CD14-positive monocyte (primary cell): ENCODE measurements at regions not wholly inside any gene's neighbourhood (a gene's known extent, or its start where the extent isn't known, plus 50 kb on each side); places are given as distances from the start of the nearest gene placed in this dataset.

Experiments used
- DNase-seq, 3 donors: peaks; one replicate each; pipeline ENCODE4 v3.0.0-alpha.2; 2011 to 2022
- H2AFZ ChIP-seq: 2 replicates; pipeline ENCODE4 v1.6.0; 2012; ENCODE audit warnings: mild to moderate bottlenecking, low read depth, low read length, inconsistent platforms; ENCODE audit not compliant: insufficient read depth, poor library complexity, severe bottlenecking
- H3K27ac ChIP-seq, 2 donors: 1 replicate in 1 of 2; 2 replicates in 1 of 2; pipeline ENCODE4 v1.5.1; 2012 to 2013; ENCODE audit warnings: low read length in 2 of 2, control low read depth in 1 of 2, inconsistent platforms in 1 of 2, low read depth in 1 of 2, mild to moderate bottlenecking in 1 of 2
- H3K27me3 ChIP-seq, 2 donors: one replicate each; pipeline versions ENCODE4 v1.6.0 to v1.6.1; 2011 to 2013; ENCODE audit warnings: low read length in 2 of 2; ENCODE audit not compliant: control insufficient read depth in 2 of 2, insufficient read depth in 2 of 2
- H3K36me3 ChIP-seq, 2 donors: replicated peaks in 1 of 2; 1 replicate in 1 of 2; 2 replicates in 1 of 2; pipeline versions ENCODE4 v1.5.1 to v1.6.1; 2012 to 2013; ENCODE audit warnings: low read length in 2 of 2, control low read depth in 1 of 2, inconsistent platforms in 1 of 2, mild to moderate bottlenecking in 1 of 2; ENCODE audit not compliant: insufficient read depth in 2 of 2, control insufficient read depth in 1 of 2
- H3K4me1 ChIP-seq, 2 donors: 1 replicate in 1 of 2; 2 replicates in 1 of 2; pipeline versions ENCODE4 v1.5.1 to v1.6.1; 2012 to 2013; ENCODE audit warnings: low read length in 2 of 2, control low read depth in 1 of 2, inconsistent platforms in 1 of 2, mild to moderate bottlenecking in 1 of 2, moderate library complexity in 1 of 2; ENCODE audit not compliant: insufficient read depth in 2 of 2, control insufficient read depth in 1 of 2
- H3K4me2 ChIP-seq: replicated peaks from 2 replicates; pipeline ENCODE3; 2012; ENCODE audit warnings: low read length, moderate library complexity, mild to moderate bottlenecking; ENCODE audit not compliant: poor library complexity, severe bottlenecking; ENCODE audit errors: extremely low read depth
- H3K4me3 ChIP-seq, 3 experiments: fragments of 200-600 bp in 1 of 3; sonication (generic) in 1 of 3; replicated peaks in 1 of 3; 1 replicate in 2 of 3; 2 replicates in 1 of 3; pipeline ENCODE4 v1.5.1; 2011 to 2013; ENCODE audit warnings: low read length in 3 of 3, mild to moderate bottlenecking in 3 of 3, control low read depth in 2 of 3, low read depth in 2 of 3, inconsistent platforms in 1 of 3, moderate library complexity in 1 of 3
- H3K79me2 ChIP-seq: 2 replicates; pipeline ENCODE4 v1.6.0; 2012; ENCODE audit warnings: mild to moderate bottlenecking, control low read depth, inconsistent platforms, low read length, moderate library complexity; ENCODE audit not compliant: insufficient read depth
- H3K9ac ChIP-seq: 2 replicates; pipeline ENCODE4 v1.6.0; 2017; ENCODE audit warnings: low read length, mild to moderate bottlenecking; ENCODE audit not compliant: insufficient read depth, poor library complexity, severe bottlenecking
- H3K9me3 ChIP-seq, 2 donors: replicated peaks in 1 of 2; 1 replicate in 1 of 2; 2 replicates in 1 of 2; pipeline versions ENCODE4 v1.5.1 to v1.6.1; 2012 to 2013; ENCODE audit warnings: low read length in 2 of 2, control low read depth in 1 of 2; ENCODE audit not compliant: control insufficient read depth in 1 of 2, insufficient read depth in 1 of 2
- H4K20me1 ChIP-seq: 2 replicates; pipeline ENCODE4 v1.6.0; 2012; ENCODE audit warnings: mild to moderate bottlenecking, low read length, control low read depth, moderate library complexity; ENCODE audit not compliant: insufficient read depth
- H3K27ac Mint-ChIP-seq, 7 donors: one replicate each; pipeline ENCODE4 v1.8.0; 2020; ENCODE audit warnings: mild to moderate bottlenecking in 7 of 7, mixed read lengths in 7 of 7, moderate library complexity in 6 of 7, inconsistent platforms in 2 of 7
- H3K27me3 Mint-ChIP-seq, 3 donors: one replicate each; pipeline ENCODE4 v1.8.0; 2021 to 2022; ENCODE audit warnings: low read depth in 3 of 3, mild to moderate bottlenecking in 3 of 3, mixed read lengths in 3 of 3, moderate library complexity in 3 of 3, inconsistent platforms in 1 of 3
- H3K36me3 Mint-ChIP-seq, 2 donors: one replicate each; pipeline ENCODE4 v1.8.0; 2020; ENCODE audit warnings: mixed read lengths in 2 of 2, inconsistent platforms in 1 of 2, mild to moderate bottlenecking in 1 of 2
- H3K4me1 Mint-ChIP-seq: one replicate; pipeline ENCODE4 v1.8.0; 2020; ENCODE audit warnings: mild to moderate bottlenecking, mixed read lengths
- H3K4me3 Mint-ChIP-seq, 2 donors: one replicate each; pipeline ENCODE4 v1.8.0; 2020; ENCODE audit warnings: mild to moderate bottlenecking in 2 of 2, mixed read lengths in 2 of 2, moderate library complexity in 1 of 2
- H3K9me3 Mint-ChIP-seq, 7 donors: one replicate each; pipeline ENCODE4 v1.8.0; 2020 to 2022; ENCODE audit warnings: mixed read lengths in 7 of 7, mild to moderate bottlenecking in 6 of 7, moderate library complexity in 6 of 7, inconsistent platforms in 2 of 7
- WGBS: methylation state at CpG from one replicate; pipeline ENCODE4 v1.1.5; 2013; ENCODE audit warnings: missing lambda C conversion rate; ENCODE audit not compliant: insufficient coverage; 5-methylcytosine and 5-hydroxymethylcytosine counted together
- intact Hi-C, 2 donors: fragments of 100-400 bp; cut with micrococcal nuclease; formaldehyde crosslinking; loops; one replicate each; pipeline versions ENCODE4 v1.15.0 to v1.15.1; 2023
- TF ChIP-seq, protein P1 (sequence below): fragments of 200-600 bp; IDR thresholded peaks from one replicate; pipeline ENCODE4 v1.8.0; 2022; ENCODE audit warnings: antibody characterized with exemption, mild to moderate bottlenecking

- Histone ChIP-seq H2AFZ (no peak overlapping the region), H3K9me3 (no peaks in the 10 kb centered on the region), H3K27me3 (no peaks in the 10 kb centered on the region), H3K9ac (no peak overlapping the region), H3K36me3 (no peaks in the 10 kb centered on the region), H4K20me1 (no peaks in the 10 kb centered on the region), H3K79me2 (no peaks in the 10 kb centered on the region), H3K4me3 (no peak overlapping the region), H3K4me2 (no peak overlapping the region), H3K27ac (no peak overlapping the region), H3K4me1 (no peaks in the 10 kb centered on the region)
- TF ChIP-seq, protein P1, sequence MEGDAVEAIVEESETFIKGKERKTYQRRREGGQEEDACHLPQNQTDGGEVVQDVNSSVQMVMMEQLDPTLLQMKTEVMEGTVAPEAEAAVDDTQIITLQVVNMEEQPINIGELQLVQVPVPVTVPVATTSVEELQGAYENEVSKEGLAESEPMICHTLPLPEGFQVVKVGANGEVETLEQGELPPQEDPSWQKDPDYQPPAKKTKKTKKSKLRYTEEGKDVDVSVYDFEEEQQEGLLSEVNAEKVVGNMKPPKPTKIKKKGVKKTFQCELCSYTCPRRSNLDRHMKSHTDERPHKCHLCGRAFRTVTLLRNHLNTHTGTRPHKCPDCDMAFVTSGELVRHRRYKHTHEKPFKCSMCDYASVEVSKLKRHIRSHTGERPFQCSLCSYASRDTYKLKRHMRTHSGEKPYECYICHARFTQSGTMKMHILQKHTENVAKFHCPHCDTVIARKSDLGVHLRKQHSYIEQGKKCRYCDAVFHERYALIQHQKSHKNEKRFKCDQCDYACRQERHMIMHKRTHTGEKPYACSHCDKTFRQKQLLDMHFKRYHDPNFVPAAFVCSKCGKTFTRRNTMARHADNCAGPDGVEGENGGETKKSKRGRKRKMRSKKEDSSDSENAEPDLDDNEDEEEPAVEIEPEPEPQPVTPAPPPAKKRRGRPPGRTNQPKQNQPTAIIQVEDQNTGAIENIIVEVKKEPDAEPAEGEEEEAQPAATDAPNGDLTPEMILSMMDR, result no peak
- Mint-ChIP-seq H3K4me1 (no peaks in the 10 kb centered on the region), H3K27ac (no peak overlapping the region), H3K9me3 (no peaks in the 10 kb centered on the region), H3K4me3 (no peak overlapping the region), H3K36me3 (no peaks in the 10 kb centered on the region), H3K27me3 (peaks cover 5 to 19% (median 6%) of the 10 kb centered on the region in 3 donors)
- WGBS, result 100% methylated on average over 3 of the region's 4 CpGs
- intact Hi-C loops, result no loop called here
- DNase-seq, result no peak
These were observed 102.6 kb upstream of the SLC4A4 start for GRCh38 chr4:71236226-71236625.

DNA sequence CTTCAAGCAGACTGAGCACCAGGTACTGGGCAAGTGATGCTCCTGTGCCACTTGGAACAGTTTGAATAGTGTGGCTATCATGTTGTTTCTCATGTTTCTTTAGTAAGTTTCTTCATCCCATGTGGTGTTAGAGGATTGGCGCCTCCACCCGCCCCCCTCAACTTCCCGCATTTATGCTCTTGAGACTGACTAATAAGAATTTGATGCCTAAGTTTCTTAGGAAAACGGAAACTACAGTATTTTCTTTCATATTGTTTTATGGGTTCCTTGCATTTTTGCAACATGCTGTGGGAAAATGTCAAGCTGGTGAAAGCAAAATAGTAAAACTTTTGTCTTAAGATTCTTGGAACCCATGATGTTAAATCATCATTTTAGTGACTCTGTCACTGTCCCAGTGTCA is 101.2 kb upstream of the SLC4A4 start:
- Mint-ChIP-seq H3K36me3 (no peaks in the 10 kb centered on the region), H3K4me1 (no peaks in the 10 kb centered on the region), H3K4me3 (no peak overlapping the region), H3K27ac (no peak overlapping the region), H3K27me3 (peaks cover 5 to 11% (median 6%) of the 10 kb centered on the region in 3 donors), H3K9me3 (no peaks in the 10 kb centered on the region)
- WGBS, result no CpG with 5 or more reads among the region's 4 CpGs
- intact Hi-C loops, result no loop called here
- peaks cover 0 to under 1% of the 10 kb centered on the region in 2 donors for H3K4me1 ChIP-seq
- H3K36me3 ChIP-seq, result no peaks in the 10 kb centered on the region
- H3K27ac ChIP-seq, result no peak overlapping the region
- no peak overlapping the region for H3K9ac ChIP-seq
- no peaks in the 10 kb centered on the region for H3K9me3 ChIP-seq
- H3K79me2 ChIP-seq, result no peaks in the 10 kb centered on the region
- H3K4me3 ChIP-seq, result no peak overlapping the region
- DNase-seq, result no peak
- no peaks in the 10 kb centered on the region for H3K27me3 ChIP-seq
- H3K4me2 ChIP-seq, result no peak overlapping the region
- H2AFZ ChIP-seq, result no peak overlapping the region
- TF ChIP-seq, protein P1, result no peak
- H4K20me1 ChIP-seq, result no peaks in the 10 kb centered on the region
